ENCODE measurements at regions not wholly inside any gene's neighbourhood (a gene's known extent, or its start where the extent isn't known, plus 50 kb on each side); places are given as distances from the start of the nearest gene placed in this dataset.

GRCh38 chr3:147141516-147142288 lies 264.6 kb downstream of the ZIC4 start (continued):
- TF ChIP-seq PREB (CRISPR knock-in tag; IDR thresholded peaks at IDR 0.05; ENCODE audit: borderline replicate concordance), result no peak
- no peak for TF ChIP-seq E2F5 (CRISPR knock-in tag; IDR thresholded peaks at IDR 0.05)
- TF ChIP-seq ZNF317 (CRISPR knock-in tag; IDR thresholded peaks at IDR 0.05; ENCODE audit: borderline replicate concordance, low read depth), result no peak
- TF ChIP-seq MXD4 (CRISPR knock-in tag; IDR thresholded peaks at IDR 0.05; ENCODE audit: borderline replicate concordance), result no peak

- H3K9me3 Mint-ChIP-seq, result peaks cover 17% of the 10 kb centered on the region
- H3K36me3 Mint-ChIP-seq, result peaks cover 7% of the 10 kb centered on the region; the same call in 1 of the 2 replicates
- ChIA-PET POLR2A (no interaction called here), CTCF (no interaction called here)
- no peak for TF ChIP-seq ETV6 (CRISPR knock-in tag; IDR thresholded peaks at IDR 0.05)
- TF ChIP-seq ZNF423 (CRISPR knock-in tag; IDR thresholded peaks at IDR 0.05), result no peak
- TF ChIP-seq MXD4 (CRISPR knock-in tag; IDR thresholded peaks at IDR 0.05; ENCODE audit: borderline replicate concordance), result no peak
- TF ChIP-seq NFYB (CRISPR knock-in tag; conservative IDR thresholded peaks at IDR 0.05; ENCODE audit: low read depth), result no peak
- no peak for TF ChIP-seq ZNF232 (CRISPR knock-in tag; IDR thresholded peaks at IDR 0.05)
- TF ChIP-seq FOXK1 (CRISPR knock-in tag; IDR thresholded peaks at IDR 0.05), result no peak
- TF ChIP-seq PRRX2 (CRISPR knock-in tag; IDR thresholded peaks at IDR 0.05), result no peak
- TF ChIP-seq NFE2L1 (CRISPR knock-in tag; IDR thresholded peaks at IDR 0.05), result no peak
- TF ChIP-seq GTF2I (CRISPR knock-in tag; conservative IDR thresholded peaks at IDR 0.05), result no peak
- TF ChIP-seq ZNF396 (CRISPR knock-in tag; IDR thresholded peaks at IDR 0.05; ENCODE audit: borderline replicate concordance), result no peak
- no peak for TF ChIP-seq GABPB1 (CRISPR knock-in tag; IDR thresholded peaks at IDR 0.05)
- no peak for TF ChIP-seq FOXP1 (CRISPR knock-in tag; IDR thresholded peaks at IDR 0.05; ENCODE audit: borderline replicate concordance)
- no peak for TF ChIP-seq E2F1 (CRISPR knock-in tag; IDR thresholded peaks at IDR 0.05)
- no peak for TF ChIP-seq USF1 (CRISPR knock-in tag; IDR thresholded peaks at IDR 0.05)
- no peak for TF ChIP-seq KAT7 (CRISPR knock-in tag; IDR thresholded peaks at IDR 0.05; ENCODE audit: borderline replicate concordance)
- no peak for TF ChIP-seq AR (CRISPR knock-in tag; IDR thresholded peaks at IDR 0.05)
- no peak for TF ChIP-seq PREB (CRISPR knock-in tag; IDR thresholded peaks at IDR 0.05; ENCODE audit: borderline replicate concordance)
- TF ChIP-seq E2F5 (CRISPR knock-in tag; IDR thresholded peaks at IDR 0.05), result no peak
- TF ChIP-seq ZNF138 (CRISPR knock-in tag; conservative IDR thresholded peaks at IDR 0.05), result no peak
- TF ChIP-seq HMGA2 (CRISPR knock-in tag; IDR thresholded peaks at IDR 0.05), result no peak
- H3K27ac Mint-ChIP-seq, result no peak overlapping the region
- H3K4me1 Mint-ChIP-seq, result peaks cover 7% of the 10 kb centered on the region
- H3K4me3 Mint-ChIP-seq, result no peak overlapping the region
- DNase-seq (ENCODE audit: low spot score), result no peak
- ATAC-seq, result no peak
- H3K27me3 Mint-ChIP-seq (ENCODE audit: low read depth), result no peaks in the 10 kb centered on the region
Measured at GRCh38 chr3:147139341-147139740, 267.0 kb downstream of the ZIC4 start.

Data from WTC11 (cell line).